ENCODE measurements at regions not wholly inside any gene's neighbourhood (a gene's known extent, or its start where the extent isn't known, plus 50 kb on each side); places are given as distances from the start of the nearest gene placed in this dataset.

DNA sequence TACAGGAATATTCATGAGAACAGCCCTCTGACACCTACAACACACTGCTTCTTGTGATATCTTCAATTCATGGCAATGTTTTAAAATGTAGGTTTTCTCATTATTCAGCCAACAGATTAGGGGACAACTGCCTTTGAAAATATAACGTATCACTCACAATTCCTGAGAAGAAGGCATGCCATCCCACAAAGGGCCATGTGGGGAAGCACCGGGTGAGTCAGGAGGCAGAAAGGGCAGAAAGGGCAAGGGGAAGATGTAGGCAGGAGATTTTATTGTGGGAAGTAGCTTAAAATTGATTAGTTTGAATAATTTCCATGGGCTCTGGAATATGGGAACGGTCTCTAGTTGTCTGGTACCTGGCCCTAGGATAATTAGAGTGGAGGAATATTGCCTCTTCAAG is 165.7 kb downstream of the HHIPL2 start:
- TF ChIP-seq BRCA1 (IDR thresholded peaks at IDR 0.05; ENCODE audit: low read depth, low read length) = no peak
- no peak for TF ChIP-seq CTCF (IDR thresholded peaks at IDR 0.05; ENCODE audit: control extremely low read depth in 1 of 3, insufficient read depth in 1 of 3, low read depth in 1 of 3, low read length in 3 of 3)
- TF ChIP-seq BCL11A (IDR thresholded peaks at IDR 0.05; ENCODE audit: low read depth in 2 of 2, low read length in 2 of 2) = no peak
- TF ChIP-seq SP2 (IDR thresholded peaks at IDR 0.05; ENCODE audit: low read length) = no peak
- no peak for TF ChIP-seq RAD21 (IDR thresholded peaks at IDR 0.05 in 1 of 2, conservative IDR thresholded peaks at IDR 0.05 in 1 of 2; ENCODE audit: low read depth in 2 of 2, low read length in 2 of 2)
- TF ChIP-seq POLR2AphosphoS5 (IDR thresholded peaks at IDR 0.05; ENCODE audit: low read depth, low read length) = no peak
- TF ChIP-seq SP1 (IDR thresholded peaks at IDR 0.05; ENCODE audit: low read depth, low read length) = no peak
- no peak for TF ChIP-seq YY1 (IDR thresholded peaks at IDR 0.05; ENCODE audit: low read depth, low read length)

Measured in H1 (cell line).